ENCODE measurements at regions not wholly inside any gene's neighbourhood (a gene's known extent, or its start where the extent isn't known, plus 50 kb on each side); places are given as distances from the start of the nearest gene placed in this dataset.

GRCh38 chr2:138948070-138948539, 167.9 kb upstream of the NXPH2 start:
- H4K20me1 ChIP-seq (ENCODE audit: control insufficient read depth, insufficient read depth, low read length, poor library complexity, severe bottlenecking), result no peaks in the 10 kb centered on the region
- DNase-seq (no peak), ATAC-seq (ENCODE audit: low read depth) (no peak)
- no CpG with 5 or more reads among the region's 1 CpG for WGBS (ENCODE audit: insufficient coverage)
- H3K36me3 ChIP-seq (replicated peaks in 1 of 2; ENCODE audit: control extremely low read depth in 1 of 2, control insufficient read depth in 1 of 2, extremely low read depth in 1 of 2, insufficient read depth in 2 of 2, low read length in 1 of 2), result no peaks in the 10 kb centered on the region
- no peak overlapping the region for H3K4me3 Mint-ChIP-seq
- no peaks in the 10 kb centered on the region for H3K4me1 ChIP-seq (ENCODE audit: control insufficient read depth in 2 of 2, insufficient read depth in 2 of 2, low read length in 2 of 2)
- H3K79me2 ChIP-seq (ENCODE audit: control insufficient read depth, insufficient read depth, low read length), result no peaks in the 10 kb centered on the region
- no peaks in the 10 kb centered on the region for H3K4me1 Mint-ChIP-seq
- no peaks in the 10 kb centered on the region for H3K9me3 Mint-ChIP-seq (ENCODE audit: insufficient read depth)
- H3K27me3 ChIP-seq (replicated peaks in 1 of 4; ENCODE audit: control extremely low read depth in 1 of 4, control insufficient read depth in 3 of 4, insufficient read depth in 4 of 4, low read length in 3 of 4), result no peaks in the 10 kb centered on the region
- H3K27ac ChIP-seq (ENCODE audit: low read length in 2 of 2), result no peak overlapping the region
- no peak overlapping the region for H3K27ac Mint-ChIP-seq
- CTCF ChIA-PET, result no interaction called here
- no peaks in the 10 kb centered on the region for H3K9me3 ChIP-seq (ENCODE audit: control extremely low read depth in 1 of 3, control insufficient read depth in 2 of 3, insufficient read depth in 1 of 3, low read length in 2 of 3)
- H3K27me3 Mint-ChIP-seq, result no peaks in the 10 kb centered on the region
- TF ChIP-seq EZH2 (IDR thresholded peaks at IDR 0.05; ENCODE audit: borderline replicate concordance, insufficient read depth, low read depth, low read length, poor library complexity, severe bottlenecking) (no peak), CTCF (IDR thresholded peaks at IDR 0.05) (no peak)
- intact Hi-C loops (cut with micrococcal nuclease), result no loop called here
- no peak overlapping the region for H3K4me2 ChIP-seq (replicated peaks; ENCODE audit: low read depth, low read length, poor library complexity, severe bottlenecking)
- no peak overlapping the region for H2AFZ ChIP-seq (ENCODE audit: insufficient read depth, low read depth, low read length, poor library complexity, severe bottlenecking)
- POLR2A ChIA-PET, result no interaction called here
- no peak overlapping the region for H3K4me3 ChIP-seq (ENCODE audit: control extremely low read depth in 1 of 5, extremely low read depth in 1 of 5, insufficient read depth in 1 of 5, low read depth in 2 of 5, low read length in 4 of 5)
- no peak overlapping the region for H3K9ac ChIP-seq (ENCODE audit: low read length)

- no peak overlapping the region for H3K4me3 Mint-ChIP-seq
- CTCF ChIA-PET, result no interaction called here
These were observed 163.3 kb upstream of the NXPH2 start for GRCh38 chr2:138943470-138943869.

More at GRCh38 chr2:138943470-138943869, 163.3 kb upstream of the NXPH2 start:
- ATAC-seq (ENCODE audit: low read depth), result no peak
- Histone ChIP-seq H3K4me1 (ENCODE audit: control insufficient read depth in 2 of 2, insufficient read depth in 2 of 2, low read length in 2 of 2) (no peaks in the 10 kb centered on the region), H3K9ac (ENCODE audit: low read length) (no peak overlapping the region), H3K36me3 (replicated peaks in 1 of 2; ENCODE audit: control extremely low read depth in 1 of 2, control insufficient read depth in 1 of 2, extremely low read depth in 1 of 2, insufficient read depth in 2 of 2, low read length in 1 of 2) (no peaks in the 10 kb centered on the region), H3K27ac (ENCODE audit: low read length in 2 of 2) (no peak overlapping the region), H4K20me1 (ENCODE audit: control insufficient read depth, insufficient read depth, low read length, poor library complexity, severe bottlenecking) (no peaks in the 10 kb centered on the region), H3K27me3 (replicated peaks in 1 of 4; ENCODE audit: control extremely low read depth in 1 of 4, control insufficient read depth in 3 of 4, insufficient read depth in 4 of 4, low read length in 3 of 4) (no peaks in the 10 kb centered on the region), H3K4me2 (replicated peaks; ENCODE audit: low read depth, low read length, poor library complexity, severe bottlenecking) (no peak overlapping the region), H3K4me3 (ENCODE audit: control extremely low read depth in 1 of 5, extremely low read depth in 1 of 5, insufficient read depth in 1 of 5, low read depth in 2 of 5, low read length in 4 of 5) (no peak overlapping the region), H2AFZ (ENCODE audit: insufficient read depth, low read depth, low read length, poor library complexity, severe bottlenecking) (no peak overlapping the region), H3K79me2 (ENCODE audit: control insufficient read depth, insufficient read depth, low read length) (no peaks in the 10 kb centered on the region), H3K9me3 (ENCODE audit: control extremely low read depth in 1 of 3, control insufficient read depth in 2 of 3, insufficient read depth in 1 of 3, low read length in 2 of 3) (peaks cover 0 to 8% (median 0%) of the 10 kb centered on the region in 3 donors)
- no CpG with 5 or more reads among the region's 2 CpGs for WGBS (ENCODE audit: insufficient coverage)
- intact Hi-C loops (cut with micrococcal nuclease), result no loop called here
- Mint-ChIP-seq H3K4me1 (no peaks in the 10 kb centered on the region), H3K9me3 (ENCODE audit: insufficient read depth) (peaks cover 3% of the 10 kb centered on the region), H3K27me3 (no peaks in the 10 kb centered on the region), H3K27ac (no peak overlapping the region)
- DNase-seq, result no peak
- POLR2A ChIA-PET, result no interaction called here
- TF ChIP-seq CTCF (IDR thresholded peaks at IDR 0.05) (no peak), EZH2 (IDR thresholded peaks at IDR 0.05; ENCODE audit: borderline replicate concordance, insufficient read depth, low read depth, low read length, poor library complexity, severe bottlenecking) (no peak)

Data from B cell (primary cell).